ENCODE measurements at regions not wholly inside any gene's neighbourhood (a gene's known extent, or its start where the extent isn't known, plus 50 kb on each side); places are given as distances from the start of the nearest gene placed in this dataset.

GRCh38 chr17:71180801-71181385, 939.9 kb upstream of the SOX9 start:
- Histone ChIP-seq H2BK12ac (ENCODE audit: low read depth, low read length) (no peak overlapping the region), H3K23ac (ENCODE audit: insufficient read length) (no peak overlapping the region), H3K79me2 (ENCODE audit: control insufficient read depth in 1 of 2, insufficient read depth in 2 of 2, low read length in 2 of 2) (no peaks in the 10 kb centered on the region), H3K36me3 (ENCODE audit: control insufficient read depth in 2 of 4, insufficient read depth in 4 of 4, low read length in 3 of 4) (no peaks in the 10 kb centered on the region), H3K18ac (ENCODE audit: extremely low read depth, low read length) (no peak overlapping the region), H2AK5ac (ENCODE audit: low read depth, low read length) (no peak overlapping the region), H3K79me1 (ENCODE audit: low read depth, low read length) (no peaks in the 10 kb centered on the region), H4K8ac (ENCODE audit: extremely low read depth, insufficient read depth, low read length) (no peak overlapping the region), H3K4me1 (replicated peaks in 1 of 4; ENCODE audit: control insufficient read depth in 3 of 4, insufficient read depth in 4 of 4, low read length in 3 of 4) (no peaks in the 10 kb centered on the region), H3K27me3 (replicated peaks in 1 of 4; ENCODE audit: control insufficient read depth in 3 of 4, extremely low read depth in 1 of 4, insufficient read depth in 3 of 4, low read length in 3 of 4) (no peaks in the 10 kb centered on the region), H2BK5ac (ENCODE audit: low read depth, low read length) (no peak overlapping the region), H3K4ac (replicated peaks; ENCODE audit: insufficient read length, low read depth, low read length) (no peak overlapping the region), H3K9ac (replicated peaks in 1 of 4; ENCODE audit: extremely low read depth in 1 of 4, low read depth in 3 of 4, low read length in 3 of 4) (no peak overlapping the region), H3K4me2 (ENCODE audit: insufficient read depth in 1 of 2, low read depth in 2 of 2, low read length in 2 of 2) (no peak overlapping the region), H3K4me3 (ENCODE audit: extremely low read depth in 1 of 4, insufficient read depth in 2 of 4, low read depth in 3 of 4, low read length in 4 of 4) (no peak overlapping the region), H2BK20ac (ENCODE audit: low read length) (no peak overlapping the region), H4K20me1 (replicated peaks in 1 of 2; ENCODE audit: control insufficient read depth in 1 of 2, insufficient read depth in 2 of 2, low read length in 2 of 2) (no peaks in the 10 kb centered on the region), H3K9me3 (ENCODE audit: insufficient read depth in 2 of 2, low read depth in 1 of 2, low read length in 1 of 2) (no peaks in the 10 kb centered on the region), H4K91ac (replicated peaks; ENCODE audit: insufficient read length, low read length) (no peak overlapping the region), H3K27ac (ENCODE audit: low read depth, low read length) (no peak overlapping the region), H3K23me2 (ENCODE audit: low read depth, low read length) (no peaks in the 10 kb centered on the region), H2BK120ac (replicated peaks; ENCODE audit: low read depth, low read length) (no peak overlapping the region), H3K56ac (replicated peaks; ENCODE audit: insufficient read length, low read depth, low read length) (no peak overlapping the region), H2BK15ac (ENCODE audit: low read length) (no peak overlapping the region), H4K5ac (ENCODE audit: insufficient read length, low read depth, low read length) (no peak overlapping the region), H3K14ac (ENCODE audit: insufficient read length) (no peak overlapping the region), H2AFZ (ENCODE audit: low read length) (no peak overlapping the region)
- CTCF ChIA-PET (ENCODE audit: partially characterized antibody), result interaction anchor here (0.6 kb wide), 1 partner anchor 13 kb away, joined by 3 read pairs; no protein-coding TSS in a partner anchor
- 88% methylated on average over 6 of the region's 6 CpGs; no CpG with 5 or more reads in 1 of the 2 experiments for whole genome bisulfite sequencing, 2 experiments (ENCODE audit: extremely low coverage in 1 of 2, insufficient coverage in 1 of 2, insufficient read length in 1 of 2, insufficient replicate concordance in 2 of 2, low coverage in 1 of 2, low lambda C conversion rate in 2 of 2, missing lambda C conversion rate in 1 of 2)
- DNase-seq (ENCODE audit: low read depth in 1 of 2, low spot score in 2 of 2), result no peak
- no peak for FAIRE-seq
- POLR2A ChIA-PET (ENCODE audit: partially characterized antibody), result no interaction called here
- TF ChIP-seq BCL11A (IDR thresholded peaks at IDR 0.05; ENCODE audit: low read depth in 2 of 2, low read length in 2 of 2) (no peak), TAF1 (IDR thresholded peaks at IDR 0.05; ENCODE audit: low read depth, low read length) (no peak), RXRA (IDR thresholded peaks at IDR 0.05; ENCODE audit: insufficient read depth, low read depth, low read length) (no peak), TAF7 (optimal IDR thresholded peaks at IDR 0.05; ENCODE audit: borderline replicate concordance, low read depth, low read length) (no peak), CEBPB (IDR thresholded peaks at IDR 0.05; ENCODE audit: low read depth, low read length) (no peak), KDM5A (IDR thresholded peaks at IDR 0.05; ENCODE audit: low read length) (no peak), CBX8 (IDR thresholded peaks at IDR 0.05; ENCODE audit: borderline replicate concordance, low read depth, low read length) (no peak)
